GM18858 (cell line): ENCODE measurements at regions not wholly inside any gene's neighbourhood (a gene's known extent, or its start where the extent isn't known, plus 50 kb on each side); places are given as distances from the start of the nearest gene placed in this dataset.

Source experiments
- ATAC-seq: cut with Tn5 transposase; IDR thresholded peaks from one replicate; pipeline ENCODE4 v1.9.1; 2021; ENCODE audit not compliant: unreplicated experiment

DNA sequence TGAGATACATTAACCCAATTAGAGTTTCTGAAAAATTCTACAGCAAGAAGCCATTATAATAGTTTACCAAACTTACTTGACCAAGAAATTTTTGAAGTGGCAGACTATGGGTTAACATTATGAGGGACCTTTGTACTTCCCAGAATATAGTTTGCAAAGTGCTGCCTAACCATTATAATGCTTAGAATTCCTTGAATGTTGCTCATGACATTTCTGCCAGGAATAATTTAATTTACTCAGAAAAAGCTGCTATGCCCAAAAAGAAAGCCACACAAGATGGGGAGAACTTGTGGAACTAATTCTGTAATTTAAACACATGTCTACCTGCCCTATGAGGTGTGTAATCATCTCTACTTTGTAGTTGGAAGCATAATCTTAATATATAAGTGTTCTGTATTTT, 58.1 kb upstream of the MYCBP2 start:
- ATAC-seq = no peak

DNA sequence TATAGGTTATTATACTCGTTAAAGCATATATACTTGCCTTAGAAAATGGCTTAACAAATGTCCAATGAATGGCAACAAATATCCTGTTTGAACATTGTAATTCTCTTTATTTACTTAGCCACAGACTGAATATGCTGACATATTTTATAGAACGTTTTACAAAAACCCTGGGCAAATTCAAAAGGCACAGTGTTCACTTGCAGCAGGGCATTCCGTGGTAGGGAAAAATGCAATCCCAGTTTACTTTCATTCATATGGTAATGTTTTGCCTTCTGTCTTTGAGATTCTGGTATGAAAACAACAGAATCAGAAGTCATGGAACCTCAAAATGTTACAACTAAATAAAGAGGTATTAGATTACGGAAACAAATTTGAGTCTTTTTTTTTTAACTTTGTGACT, 56.2 kb upstream of the MYCBP2 start:
- ATAC-seq = no peak

DNA sequence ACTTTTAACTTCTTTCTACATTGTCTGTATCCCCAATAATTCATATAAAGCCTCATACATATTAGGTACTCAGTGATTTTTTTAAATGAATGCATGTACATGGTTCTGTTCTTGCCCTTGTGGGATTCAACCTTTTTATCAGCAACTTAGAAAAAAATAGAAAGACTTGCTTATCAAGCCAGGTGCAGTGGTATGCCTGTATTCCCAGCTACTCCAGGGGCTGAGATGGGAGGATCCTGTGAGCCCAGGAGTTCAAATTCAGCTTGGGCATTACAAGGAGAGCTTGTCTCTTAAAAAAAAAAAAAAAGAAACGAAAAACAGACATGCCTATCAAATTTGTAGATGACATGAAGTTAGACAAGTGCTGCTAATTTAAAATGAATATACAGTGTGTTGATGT, 54.2 kb upstream of the MYCBP2 start:
- no peak for ATAC-seq

DNA sequence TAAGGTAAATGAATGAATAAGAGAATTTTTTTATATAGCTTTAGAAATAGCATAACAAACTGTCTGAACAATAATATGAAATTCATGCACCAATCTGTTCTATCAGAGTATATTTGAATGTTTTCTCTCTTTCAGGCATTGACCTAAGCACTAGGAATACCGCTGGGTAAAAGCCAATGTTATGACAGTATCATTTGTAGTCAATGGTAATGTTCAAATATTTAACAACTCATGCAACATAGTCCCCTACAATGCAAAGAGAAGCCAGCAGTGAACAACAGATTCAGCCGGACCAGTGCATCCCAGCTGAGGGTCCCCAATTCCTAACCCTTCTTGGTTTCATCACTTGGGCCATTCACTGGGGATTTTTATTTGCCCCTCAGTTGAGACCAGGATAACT, 52.6 kb upstream of the MYCBP2 start:
- ATAC-seq = no peak

DNA sequence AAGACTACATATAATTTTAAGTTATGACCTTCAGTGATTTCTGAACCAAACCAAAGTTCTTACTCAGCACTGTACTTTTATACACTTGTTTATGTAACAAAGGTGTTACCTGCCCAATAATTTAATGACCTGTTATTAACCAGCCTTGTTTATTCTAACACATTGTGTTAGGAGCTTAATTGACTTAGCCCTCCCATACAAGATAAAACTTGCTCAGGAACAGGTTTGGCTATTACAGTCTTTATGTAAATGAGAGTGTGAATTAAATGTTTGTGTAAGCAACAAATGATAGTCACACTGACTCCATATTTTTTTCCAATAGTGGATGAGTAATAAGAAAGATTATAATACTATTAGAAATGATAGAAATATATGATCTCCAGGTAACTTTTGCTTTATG, 51.8 kb upstream of the MYCBP2 start:
- no peak for ATAC-seq

DNA sequence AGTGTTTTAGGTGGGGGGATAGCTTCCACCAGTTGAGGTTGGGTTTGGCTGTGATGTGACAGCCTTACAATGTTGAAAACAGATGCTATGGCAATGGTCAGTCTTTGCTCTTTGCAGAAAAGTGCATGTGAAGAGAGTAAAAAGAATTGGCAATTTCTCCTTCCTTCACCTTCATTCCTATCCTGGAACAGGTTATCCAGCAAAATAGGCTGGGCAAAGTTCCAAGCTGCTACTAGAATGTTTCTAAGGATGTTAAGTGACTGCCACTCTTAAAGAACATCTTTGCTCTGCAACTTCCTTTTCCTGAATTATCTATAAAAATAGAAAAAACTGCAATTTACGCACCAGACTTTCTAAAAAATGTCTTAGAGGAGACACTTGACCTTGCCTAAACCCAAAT, 50.1 kb upstream of the MYCBP2 start:
- ATAC-seq = no peak
